Ascending aorta (tissue), 2 donors: ENCODE measurements at regions not wholly inside any gene's neighbourhood (a gene's known extent, or its start where the extent isn't known, plus 50 kb on each side); places are given as distances from the start of the nearest gene placed in this dataset.

ENCODE experiments used
- DNase-seq, 2 donors: peaks; one replicate each; pipeline ENCODE4 v3.0.0-alpha.2; 2019; ENCODE audit warnings: low spot score in 2 of 2
- H3K27ac ChIP-seq, 2 donors: fragments of 200-600 bp; sonication (generic); one replicate each; pipeline ENCODE4 v1.5.1; 2016 to 2017; ENCODE audit warnings: mild to moderate bottlenecking in 1 of 2
- H3K27me3 ChIP-seq: fragments of 200-600 bp; sonication (generic); one replicate; pipeline ENCODE4 v1.5.1; 2017
- H3K36me3 ChIP-seq, 2 donors: fragments of 200-600 bp; sonication (generic); one replicate each; pipeline ENCODE4 v1.5.1; 2016
- H3K4me1 ChIP-seq, 2 donors: fragments of 200-600 bp; sonication (generic); one replicate each; pipeline ENCODE4 v1.5.1; 2016 to 2017; ENCODE audit warnings: mild to moderate bottlenecking in 1 of 2
- H3K4me3 ChIP-seq, 2 donors: fragments of 200-600 bp; sonication (generic); one replicate each; pipeline ENCODE4 v1.5.1; 2016 to 2017; ENCODE audit warnings: mild to moderate bottlenecking in 1 of 2
- H3K9me3 ChIP-seq, 2 donors: fragments of 200-600 bp; sonication (generic); one replicate each; pipeline ENCODE4 v1.5.1; 2016
- intact Hi-C: fragments of 100-400 bp; cut with DNase I; formaldehyde crosslinking; loops from one replicate; pipeline ENCODE4 v1.15.1; 2023
- TF ChIP-seq, protein P1 (sequence below), 3 experiments: fragments of 200-600 bp in 2 of 3; fragments of 450-650 bp in 1 of 3; sonication (generic) in 2 of 3; IDR thresholded peaks; one replicate each; pipeline ENCODE4 v1.5.1; 2016 to 2019; ENCODE audit warnings: antibody characterized with exemption in 3 of 3, mild to moderate bottlenecking in 1 of 3, moderate library complexity in 1 of 3

DNA sequence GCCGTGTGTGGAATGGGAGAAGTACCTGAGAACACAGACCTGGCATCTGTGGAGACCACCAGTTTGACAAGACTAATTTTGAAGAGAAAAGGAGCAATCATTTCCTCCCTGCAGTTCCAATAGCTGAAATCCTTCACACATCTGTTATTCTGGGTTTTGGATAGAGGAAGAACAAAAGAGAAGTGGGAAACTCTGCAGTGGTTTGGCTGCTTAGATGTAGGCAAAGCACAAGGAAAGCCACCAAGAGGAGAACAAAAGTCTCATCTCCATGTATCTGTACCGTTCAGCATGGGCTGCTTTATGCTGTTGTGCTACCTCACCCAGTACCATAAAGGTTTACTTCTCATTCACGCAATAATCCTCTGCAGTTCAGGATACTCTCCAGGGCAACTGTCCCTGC, 153.1 kb upstream of the COL8A1 start:
- H3K27ac ChIP-seq: no peak overlapping the region
- no peak overlapping the region for H3K4me3 ChIP-seq
- DNase-seq: no peak
- H3K27me3 ChIP-seq: no peaks in the 10 kb centered on the region
- no peaks in the 10 kb centered on the region for H3K4me1 ChIP-seq
- TF ChIP-seq, protein P1, sequence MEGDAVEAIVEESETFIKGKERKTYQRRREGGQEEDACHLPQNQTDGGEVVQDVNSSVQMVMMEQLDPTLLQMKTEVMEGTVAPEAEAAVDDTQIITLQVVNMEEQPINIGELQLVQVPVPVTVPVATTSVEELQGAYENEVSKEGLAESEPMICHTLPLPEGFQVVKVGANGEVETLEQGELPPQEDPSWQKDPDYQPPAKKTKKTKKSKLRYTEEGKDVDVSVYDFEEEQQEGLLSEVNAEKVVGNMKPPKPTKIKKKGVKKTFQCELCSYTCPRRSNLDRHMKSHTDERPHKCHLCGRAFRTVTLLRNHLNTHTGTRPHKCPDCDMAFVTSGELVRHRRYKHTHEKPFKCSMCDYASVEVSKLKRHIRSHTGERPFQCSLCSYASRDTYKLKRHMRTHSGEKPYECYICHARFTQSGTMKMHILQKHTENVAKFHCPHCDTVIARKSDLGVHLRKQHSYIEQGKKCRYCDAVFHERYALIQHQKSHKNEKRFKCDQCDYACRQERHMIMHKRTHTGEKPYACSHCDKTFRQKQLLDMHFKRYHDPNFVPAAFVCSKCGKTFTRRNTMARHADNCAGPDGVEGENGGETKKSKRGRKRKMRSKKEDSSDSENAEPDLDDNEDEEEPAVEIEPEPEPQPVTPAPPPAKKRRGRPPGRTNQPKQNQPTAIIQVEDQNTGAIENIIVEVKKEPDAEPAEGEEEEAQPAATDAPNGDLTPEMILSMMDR (IDR thresholded peaks at IDR 0.05): no peak
- intact Hi-C loops: no loop called here
- peaks cover 4 to 16% of the 10 kb centered on the region in 2 donors for H3K9me3 ChIP-seq
- H3K36me3 ChIP-seq: no peaks in the 10 kb centered on the region

DNA sequence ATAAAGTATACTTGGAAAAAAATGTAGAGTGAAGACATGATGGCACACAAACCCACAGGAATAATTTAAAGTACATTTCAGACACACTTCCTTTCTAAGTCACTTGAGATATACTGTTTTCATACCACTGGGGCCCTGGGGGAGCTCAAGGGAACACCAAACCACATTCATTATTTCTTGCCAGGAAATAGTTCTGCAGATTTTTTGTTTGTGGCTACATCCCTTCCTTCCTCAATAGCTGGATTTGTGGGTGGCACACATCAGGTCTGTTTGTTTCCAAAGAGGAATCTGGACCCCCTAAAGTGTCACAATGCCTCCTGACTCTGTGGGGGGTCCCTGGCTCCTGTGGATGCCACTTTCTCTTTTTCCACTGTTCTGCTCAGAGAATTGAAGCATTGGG, 153.5 kb upstream of the COL8A1 start:
- TF ChIP-seq, protein P1 (IDR thresholded peaks at IDR 0.05): no peak

DNA sequence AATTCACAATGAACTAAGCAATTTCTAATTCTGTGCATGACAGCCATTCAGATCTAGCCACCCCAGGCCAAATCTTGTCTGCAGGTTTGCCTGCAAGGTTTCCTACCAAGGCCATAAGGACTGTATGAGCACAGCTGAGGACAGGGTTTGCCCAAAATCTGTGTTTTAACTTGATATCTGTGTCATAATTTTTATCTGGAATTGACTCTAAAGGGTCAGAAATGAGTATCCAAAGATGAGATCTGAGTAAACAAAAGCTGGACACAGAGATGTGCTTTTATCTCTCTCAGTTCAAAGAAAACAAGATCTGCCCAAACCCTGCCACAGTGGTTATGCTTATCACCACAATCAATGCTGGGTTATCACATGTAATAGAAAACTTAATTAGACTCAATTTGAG, 154.6 kb upstream of the COL8A1 start:
- no peaks in the 10 kb centered on the region for H3K27me3 ChIP-seq
- H3K4me1 ChIP-seq: peaks cover 0 to 5% of the 10 kb centered on the region in 2 donors
- H3K36me3 ChIP-seq: no peaks in the 10 kb centered on the region
- H3K27ac ChIP-seq: no peak overlapping the region
- H3K9me3 ChIP-seq: peaks cover 0 to 11% of the 10 kb centered on the region in 2 donors
- H3K4me3 ChIP-seq: no peak overlapping the region
- TF ChIP-seq, protein P1 (IDR thresholded peaks at IDR 0.05): no peak
- DNase-seq: no peak
- intact Hi-C loops: no loop called here

More for the DNA sequence above, 153.5 kb upstream of the COL8A1 start:
- peaks cover 4 to 16% of the 10 kb centered on the region in 2 donors for H3K9me3 ChIP-seq
- no peak overlapping the region for H3K27ac ChIP-seq
- no peaks in the 10 kb centered on the region for H3K4me1 ChIP-seq
- DNase-seq: no peak
- H3K4me3 ChIP-seq: no peak overlapping the region
- H3K36me3 ChIP-seq: no peaks in the 10 kb centered on the region
- H3K27me3 ChIP-seq: no peaks in the 10 kb centered on the region
- intact Hi-C loops: no loop called here

DNA sequence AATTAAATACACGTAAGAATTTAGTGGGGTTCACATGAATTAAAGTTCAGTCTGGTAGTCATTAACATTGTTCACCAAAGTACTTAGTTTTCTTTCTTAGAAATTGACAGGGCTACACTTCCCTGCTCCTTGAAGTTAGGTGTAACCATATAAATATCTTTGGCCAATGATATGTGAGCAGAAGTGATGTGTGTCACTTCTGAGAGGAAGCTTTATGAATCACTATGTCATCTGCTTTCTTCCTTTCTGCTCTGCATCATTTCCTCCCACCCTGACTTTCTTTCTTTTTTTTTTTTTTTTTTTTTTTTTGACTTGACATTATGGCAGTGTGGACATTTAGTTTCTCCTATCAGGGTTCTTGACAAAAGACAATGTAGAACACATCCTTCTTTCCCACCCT, 156.2 kb upstream of the COL8A1 start:
- peaks cover 0 to 5% of the 10 kb centered on the region in 2 donors for H3K4me1 ChIP-seq
- H3K27me3 ChIP-seq: no peaks in the 10 kb centered on the region
- no peak overlapping the region for H3K27ac ChIP-seq
- TF ChIP-seq, protein P1 (IDR thresholded peaks at IDR 0.05): no peak
- H3K9me3 ChIP-seq: no peaks in the 10 kb centered on the region
- no peak overlapping the region for H3K4me3 ChIP-seq
- DNase-seq: no peak
- H3K36me3 ChIP-seq: no peaks in the 10 kb centered on the region
- intact Hi-C loops: no loop called here

DNA sequence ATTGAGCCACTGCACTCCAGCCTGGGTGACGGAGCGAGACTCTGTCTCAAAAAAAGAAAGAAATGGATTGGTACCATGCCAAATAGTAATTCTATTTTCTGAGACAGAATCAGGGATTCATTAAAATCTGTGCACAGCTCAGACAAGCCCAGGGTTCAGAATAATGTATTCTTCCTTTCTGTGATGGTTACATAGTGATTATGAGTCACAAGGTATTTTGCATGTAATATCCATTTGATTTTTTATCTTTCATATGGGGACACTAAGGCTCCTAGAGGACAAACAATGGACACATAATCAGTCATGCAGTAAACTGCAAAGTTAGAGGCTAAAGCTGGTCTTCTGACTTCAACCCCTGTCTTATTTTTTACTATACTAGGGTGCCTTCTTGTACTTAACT, 156.8 kb upstream of the COL8A1 start:
- H3K9me3 ChIP-seq: no peaks in the 10 kb centered on the region
- H3K36me3 ChIP-seq: no peaks in the 10 kb centered on the region
- peaks cover 0 to 5% of the 10 kb centered on the region in 2 donors for H3K4me1 ChIP-seq
- no peaks in the 10 kb centered on the region for H3K27me3 ChIP-seq
- intact Hi-C loops: no loop called here
- H3K27ac ChIP-seq: no peak overlapping the region
- DNase-seq: no peak
- no peak overlapping the region for H3K4me3 ChIP-seq
- TF ChIP-seq, protein P1 (IDR thresholded peaks at IDR 0.05): no peak

DNA sequence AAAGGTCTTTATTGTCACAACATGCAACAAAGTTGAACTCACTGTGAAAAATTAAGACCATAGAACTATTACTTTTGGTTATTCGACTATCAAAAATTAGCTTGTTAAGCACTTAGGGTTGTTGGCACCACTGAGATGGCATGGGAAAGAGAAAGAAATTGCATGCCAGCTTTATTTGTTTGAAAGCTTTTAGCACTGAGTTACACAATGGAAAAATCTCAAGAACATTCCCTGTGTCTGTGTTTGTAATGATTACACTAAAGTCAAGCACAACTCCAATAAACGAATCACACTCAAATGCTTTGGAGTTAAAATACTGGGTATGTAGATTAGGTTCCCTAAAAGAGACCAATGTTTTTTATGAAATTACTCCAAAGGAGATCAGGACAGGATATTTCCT, 158.6 kb upstream of the COL8A1 start:
- peaks cover 0 to 5% of the 10 kb centered on the region in 2 donors for H3K4me1 ChIP-seq
- intact Hi-C loops: no loop called here
- H3K36me3 ChIP-seq: no peaks in the 10 kb centered on the region
- H3K27ac ChIP-seq: no peak overlapping the region
- no peak for DNase-seq
- no peak overlapping the region for H3K4me3 ChIP-seq
- H3K27me3 ChIP-seq: no peaks in the 10 kb centered on the region
- H3K9me3 ChIP-seq: no peaks in the 10 kb centered on the region
- TF ChIP-seq, protein P1 (IDR thresholded peaks at IDR 0.05): no peak
